T-helper 1 cell treated with Interleukin-12 subunit alpha and Interleukin-12 subunit beta and Interleukin-4 antibody, amounts not matched to agents 30 ng/mL and 1 ng/mL, for 36 hours (primary cell): ENCODE measurements at regions not wholly inside any gene's neighbourhood (a gene's known extent, or its start where the extent isn't known, plus 50 kb on each side); places are given as distances from the start of the nearest gene placed in this dataset.

ENCODE experiments used
- intact Hi-C: fragments of 100-400 bp; cut with micrococcal nuclease; formaldehyde crosslinking; loops from one replicate; pipeline ENCODE4 v1.15.1; 2024

GRCh38 chr18:60755134-60755533, 382.6 kb upstream of the MC4R start:
- intact Hi-C loops = no loop called here

GRCh38 chr18:60775978-60776377, 403.4 kb upstream of the MC4R start:
- intact Hi-C loops = no loop called here

- intact Hi-C loops = no loop called here
Observed at GRCh38 chr18:60784161-60784560, 411.6 kb upstream of the MC4R start.

GRCh38 chr18:60794802-60795201, 422.2 kb upstream of the MC4R start:
- intact Hi-C loops = loop anchor here (10.0 kb wide), 1 partner anchor 60 kb away; no protein-coding TSS in a partner anchor

GRCh38 chr18:60804415-60804814, 431.8 kb upstream of the MC4R start:
- intact Hi-C loops = no loop called here

GRCh38 chr18:60809937-60810336, 437.4 kb upstream of the MC4R start:
- intact Hi-C loops = no loop called here

- intact Hi-C loops = no loop called here
Observed at GRCh38 chr18:60812921-60813320, 440.3 kb upstream of the MC4R start.

- intact Hi-C loops = no loop called here
Observed at GRCh38 chr18:60826346-60826745, 453.8 kb upstream of the MC4R start.

- intact Hi-C loops = no loop called here
Observed at GRCh38 chr18:60831971-60832370, 459.4 kb upstream of the MC4R start.

GRCh38 chr18:60838677-60839076, 466.1 kb upstream of the MC4R start:
- intact Hi-C loops = no loop called here

GRCh38 chr18:60846396-60846795, 473.8 kb upstream of the MC4R start:
- intact Hi-C loops = no loop called here

GRCh38 chr18:60847517-60847916, 474.9 kb upstream of the MC4R start:
- intact Hi-C loops = no loop called here

GRCh38 chr18:60861575-60861974, 471.7 kb upstream of the CDH20 start:
- intact Hi-C loops = no loop called here

- intact Hi-C loops = no loop called here
Observed at GRCh38 chr18:60862988-60863387, 470.2 kb upstream of the CDH20 start.

GRCh38 chr18:60865801-60866200, 467.4 kb upstream of the CDH20 start:
- intact Hi-C loops = no loop called here

- intact Hi-C loops = no loop called here
Observed at GRCh38 chr18:60870261-60871153, 462.7 kb upstream of the CDH20 start.

GRCh38 chr18:60872434-60872833, 460.8 kb upstream of the CDH20 start:
- intact Hi-C loops = no loop called here

GRCh38 chr18:60873708-60874107, 459.5 kb upstream of the CDH20 start:
- intact Hi-C loops = no loop called here

GRCh38 chr18:60875957-60876507, 457.2 kb upstream of the CDH20 start:
- intact Hi-C loops = no loop called here

GRCh38 chr18:60880184-60880583, 453.0 kb upstream of the CDH20 start:
- intact Hi-C loops = no loop called here

- intact Hi-C loops = no loop called here
Observed at GRCh38 chr18:60883587-60883986, 449.6 kb upstream of the CDH20 start.

- intact Hi-C loops = no loop called here
Observed at GRCh38 chr18:60888071-60888624, 445.1 kb upstream of the CDH20 start.

- intact Hi-C loops = no loop called here
Observed at GRCh38 chr18:60889442-60889841, 443.8 kb upstream of the CDH20 start.
